MM.1S (cell line): ENCODE measurements at regions not wholly inside any gene's neighbourhood (a gene's known extent, or its start where the extent isn't known, plus 50 kb on each side); places are given as distances from the start of the nearest gene placed in this dataset.

Experiments used
- DNase-seq: peaks from one replicate; pipeline ENCODE4 v3.0.0-alpha.2; 2015
- H2AFZ ChIP-seq: fragments of 300-600 bp; sonication (generic); 2 replicates; pipeline ENCODE4 v1.6.0; 2016; ENCODE audit warnings: antibody characterized with exemption, low read length
- H3F3A ChIP-seq: fragments of 300-600 bp; sonication (generic); 2 replicates; pipeline ENCODE4 v1.6.1; 2016; ENCODE audit warnings: mild to moderate bottlenecking, antibody characterized with exemption, low read length, moderate library complexity, mixed read lengths; ENCODE audit not compliant: insufficient read depth
- H3K27ac ChIP-seq: fragments of 300-600 bp; sonication (generic); 2 replicates; pipeline ENCODE4 v1.5.1; 2016; ENCODE audit warnings: mild to moderate bottlenecking, low read length
- H3K27me3 ChIP-seq: fragments of 300-600 bp; sonication (generic); replicated peaks from 2 replicates; pipeline ENCODE4 v1.6.0; 2016; ENCODE audit warnings: low read length; ENCODE audit not compliant: insufficient read depth
- H3K36me3 ChIP-seq: fragments of 300-600 bp; sonication (generic); replicated peaks from 2 replicates; pipeline ENCODE4 v1.6.1; 2016; ENCODE audit warnings: mild to moderate bottlenecking, low read length, mixed read lengths; ENCODE audit not compliant: insufficient read depth
- H3K4me1 ChIP-seq: fragments of 300-600 bp; sonication (generic); 2 replicates; pipeline ENCODE4 v1.6.1; 2016; ENCODE audit warnings: low read length, mixed read lengths
- H3K4me2 ChIP-seq: fragments of 300-600 bp; sonication (generic); 2 replicates; pipeline ENCODE4 v1.6.0; 2016; ENCODE audit warnings: low read depth, low read length
- H3K4me3 ChIP-seq: fragments of 300-600 bp; sonication (generic); 2 replicates; pipeline ENCODE4 v1.5.1; 2016; ENCODE audit warnings: low read length, mixed read lengths
- H3K79me2 ChIP-seq: fragments of 300-600 bp; sonication (generic); 2 replicates; pipeline ENCODE4 v1.6.1; 2016; ENCODE audit warnings: mixed run types, low read length, mixed read lengths
- H3K9ac ChIP-seq: fragments of 300-600 bp; sonication (generic); 2 replicates; pipeline ENCODE4 v1.6.1; 2016; ENCODE audit warnings: low read length, mixed read lengths
- H3K9me2 ChIP-seq: fragments of 300-600 bp; sonication (generic); replicated peaks from 2 replicates; pipeline ENCODE4 v1.6.1; 2016; ENCODE audit warnings: mild to moderate bottlenecking, low read length, mixed read lengths; ENCODE audit not compliant: insufficient read depth
- H3K9me3 ChIP-seq: fragments of 300-600 bp; sonication (generic); replicated peaks from 2 replicates; pipeline ENCODE4 v1.6.1; 2016; ENCODE audit warnings: mild to moderate bottlenecking, low read length, mixed read lengths; ENCODE audit not compliant: insufficient read depth
- H4K20me1 ChIP-seq: fragments of 300-600 bp; sonication (generic); 2 replicates; pipeline ENCODE4 v1.6.1; 2016; ENCODE audit warnings: mild to moderate bottlenecking, low read length, moderate library complexity, mixed read lengths; ENCODE audit not compliant: insufficient read depth
- CTCF ChIP-seq: fragments of 300-600 bp; sonication (generic); IDR thresholded peaks from 2 replicates; pipeline ENCODE4 v1.5.1; 2016; ENCODE audit warnings: antibody characterized with exemption, low read length, mixed read lengths
- EZH2 ChIP-seq: fragments of 300-600 bp; sonication (generic); optimal IDR thresholded peaks from 2 replicates; pipeline ENCODE3; 2017; ENCODE audit warnings: low read depth, mild to moderate bottlenecking, antibody characterized with exemption, low read length, mixed read lengths
- EZH2phosphoT487 ChIP-seq: fragments of 300-600 bp; sonication (generic); IDR thresholded peaks from 2 replicates; pipeline ENCODE4 v1.6.1; 2018; ENCODE audit warnings: antibody characterized with exemption, low read length

DNA sequence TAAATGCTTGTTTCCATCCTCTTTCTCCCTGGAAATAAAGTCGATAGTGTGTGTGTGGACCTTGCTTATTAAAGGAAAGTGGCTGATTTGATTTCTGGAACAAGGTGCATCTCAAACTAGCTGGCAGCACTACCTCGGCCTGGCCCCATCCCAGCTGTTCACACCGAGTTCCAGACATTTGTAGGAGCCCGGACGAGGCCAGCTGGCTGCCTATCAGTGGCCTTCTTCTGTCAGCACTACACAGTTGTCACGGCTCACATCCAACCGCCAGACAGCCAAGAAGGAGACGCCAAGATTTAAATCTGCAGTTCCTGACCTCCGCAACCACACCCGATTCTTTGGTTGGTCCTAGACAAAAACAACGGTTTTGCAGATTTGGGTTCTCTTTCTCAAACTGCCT lies 63.6 kb downstream of the PALM2AKAP2 start:
- Histone ChIP-seq H3K9me2 (no peaks in the 10 kb centered on the region), H3K27ac (no peak overlapping the region)
- no peak for TF ChIP-seq CTCF
- TF ChIP-seq EZH2: no peak
- no peak for TF ChIP-seq EZH2phosphoT487

GRCh38 chr9:109845226-109845625 lies 65.2 kb downstream of the PALM2AKAP2 start:
- no peaks in the 10 kb centered on the region for H3F3A ChIP-seq
- H3K36me3 ChIP-seq: no peaks in the 10 kb centered on the region
- H3K9me2 ChIP-seq: no peaks in the 10 kb centered on the region
- H2AFZ ChIP-seq: no peak overlapping the region
- H4K20me1 ChIP-seq: no peaks in the 10 kb centered on the region
- H3K27me3 ChIP-seq: no peaks in the 10 kb centered on the region
- H3K9me3 ChIP-seq: no peaks in the 10 kb centered on the region
- no peaks in the 10 kb centered on the region for H3K79me2 ChIP-seq
- H3K27ac ChIP-seq: no peak overlapping the region
- DNase-seq: no peak
- no peak overlapping the region for H3K4me2 ChIP-seq
- no peak overlapping the region for H3K9ac ChIP-seq
- TF ChIP-seq EZH2 (no peak), EZH2phosphoT487 (no peak)
- H3K4me3 ChIP-seq: no peak overlapping the region
- H3K4me1 ChIP-seq: no peaks in the 10 kb centered on the region

More for the DNA sequence above, 63.6 kb downstream of the PALM2AKAP2 start:
- Histone ChIP-seq H2AFZ (no peak overlapping the region), H3K79me2 (no peaks in the 10 kb centered on the region), H3K4me3 (no peak overlapping the region), H4K20me1 (no peaks in the 10 kb centered on the region), H3K4me1 (no peaks in the 10 kb centered on the region), H3K36me3 (no peaks in the 10 kb centered on the region), H3K9ac (no peak overlapping the region), H3K9me3 (no peaks in the 10 kb centered on the region), H3F3A (no peaks in the 10 kb centered on the region), H3K4me2 (no peak overlapping the region), H3K27me3 (no peaks in the 10 kb centered on the region)
- DNase-seq: no peak

DNA sequence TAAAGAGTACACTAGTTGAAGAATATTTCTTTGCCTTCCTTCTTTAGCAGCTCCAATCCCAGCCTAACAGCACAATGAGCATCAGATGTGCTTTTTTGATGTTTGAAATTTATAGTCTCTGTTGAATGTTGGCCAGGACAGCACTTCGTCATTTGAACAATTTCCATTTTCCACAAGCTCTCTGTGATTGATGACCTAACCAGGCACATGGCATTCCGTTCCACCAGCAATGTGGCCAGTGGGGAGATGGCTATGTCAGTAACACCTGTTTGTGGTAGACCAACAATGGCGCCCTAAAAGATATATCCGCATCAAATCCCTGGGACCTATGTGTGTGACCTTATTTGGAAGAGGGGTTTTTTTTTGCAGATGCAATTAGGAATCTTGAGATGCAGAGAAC lies 66.8 kb downstream of the PALM2AKAP2 start:
- Histone ChIP-seq H3F3A (no peaks in the 10 kb centered on the region), H3K9ac (no peak overlapping the region), H3K27ac (no peak overlapping the region), H3K27me3 (no peaks in the 10 kb centered on the region), H3K9me3 (no peaks in the 10 kb centered on the region), H3K79me2 (no peaks in the 10 kb centered on the region), H3K4me1 (no peaks in the 10 kb centered on the region), H2AFZ (no peak overlapping the region), H3K36me3 (no peaks in the 10 kb centered on the region), H3K9me2 (no peaks in the 10 kb centered on the region), H4K20me1 (no peaks in the 10 kb centered on the region), H3K4me3 (no peak overlapping the region), H3K4me2 (no peak overlapping the region)
- no peak for TF ChIP-seq EZH2phosphoT487
- no peak for TF ChIP-seq EZH2
- TF ChIP-seq CTCF: no peak
- no peak for DNase-seq

DNA sequence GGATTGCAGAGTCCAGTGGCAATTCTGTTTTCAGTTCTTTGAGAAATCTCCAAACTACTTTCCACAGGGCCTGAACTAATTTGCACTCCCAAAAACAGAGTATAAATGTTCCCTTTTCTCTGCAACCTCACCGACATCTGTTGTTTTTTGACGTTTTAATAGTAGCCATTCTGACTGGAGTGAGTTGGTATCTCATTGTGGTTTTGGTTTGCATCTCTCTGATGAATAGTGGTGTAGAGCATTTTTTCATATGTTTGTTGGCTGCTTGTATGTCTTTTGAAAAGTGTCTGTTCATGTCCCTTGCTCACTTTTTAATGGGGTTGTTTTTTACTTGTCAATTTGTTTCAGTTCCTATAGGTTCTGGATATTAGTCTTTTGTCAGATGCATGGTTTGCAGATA lies 72.6 kb downstream of the PALM2AKAP2 start:
- Histone ChIP-seq H3K36me3 (no peaks in the 10 kb centered on the region), H2AFZ (no peak overlapping the region), H3K9me2 (no peaks in the 10 kb centered on the region), H3K4me3 (no peak overlapping the region), H3F3A (no peaks in the 10 kb centered on the region), H3K79me2 (no peaks in the 10 kb centered on the region), H3K4me1 (no peaks in the 10 kb centered on the region), H3K27ac (no peak overlapping the region), H3K9me3 (no peaks in the 10 kb centered on the region), H3K27me3 (no peaks in the 10 kb centered on the region), H3K4me2 (no peak overlapping the region), H4K20me1 (no peaks in the 10 kb centered on the region), H3K9ac (no peak overlapping the region)
- no peak for DNase-seq
- TF ChIP-seq EZH2 (no peak), EZH2phosphoT487 (no peak), CTCF (no peak)
